Liver (tissue), 8 donors: ENCODE measurements at regions not wholly inside any gene's neighbourhood (a gene's known extent, or its start where the extent isn't known, plus 50 kb on each side); places are given as distances from the start of the nearest gene placed in this dataset.

Source experiments
- DNase-seq: peaks from one replicate; pipeline ENCODE4 v3.0.0-alpha.2; 2017; ENCODE audit warnings: low spot score
- H3K27ac ChIP-seq, 2 donors: one replicate each; pipeline ENCODE4 v1.7.0; 2013; ENCODE audit warnings: inconsistent platforms in 2 of 2, low read length in 2 of 2, control low read depth in 1 of 2, low read depth in 1 of 2, mild to moderate bottlenecking in 1 of 2
- H3K27me3 ChIP-seq, 4 donors: one replicate each; pipeline versions ENCODE4 v1.6.1 to v1.7.0; 2013; ENCODE audit warnings: low read length in 3 of 4, inconsistent platforms in 1 of 4, mild to moderate bottlenecking in 1 of 4, moderate library complexity in 1 of 4; ENCODE audit not compliant: control insufficient read depth in 4 of 4, insufficient read depth in 4 of 4
- H3K36me3 ChIP-seq, 4 donors: one replicate each; pipeline versions ENCODE4 v1.6.1 to v1.7.0; 2013; ENCODE audit warnings: low read length in 3 of 4, mild to moderate bottlenecking in 3 of 4, low read depth in 1 of 4, moderate library complexity in 1 of 4; ENCODE audit not compliant: control insufficient read depth in 4 of 4, insufficient read depth in 3 of 4
- H3K4me1 ChIP-seq, 4 donors: one replicate each; pipeline versions ENCODE4 v1.6.1 to v1.7.0; 2013; ENCODE audit warnings: low read length in 3 of 4, mild to moderate bottlenecking in 3 of 4, moderate library complexity in 1 of 4; ENCODE audit not compliant: control insufficient read depth in 4 of 4, insufficient read depth in 4 of 4
- H3K4me3 ChIP-seq, 3 donors: one replicate each; pipeline versions ENCODE4 v1.6.1 to v1.7.0; 2013; ENCODE audit warnings: low read length in 3 of 3, control low read depth in 1 of 3, low read depth in 1 of 3, mild to moderate bottlenecking in 1 of 3
- H3K9ac ChIP-seq, 2 donors: one replicate each; pipeline ENCODE4 v1.7.0; 2013; ENCODE audit warnings: low read length in 2 of 2, mild to moderate bottlenecking in 2 of 2, moderate library complexity in 2 of 2, control low read depth in 1 of 2, low read depth in 1 of 2
- H3K9me3 ChIP-seq, 4 donors: one replicate each; pipeline versions ENCODE4 v1.6.1 to v1.7.0; 2013; ENCODE audit warnings: low read length in 3 of 4; ENCODE audit not compliant: control insufficient read depth in 4 of 4
- EGR1 ChIP-seq, 2 donors: IDR thresholded peaks; 2 replicates each; pipeline ENCODE4 v1.6.1; 2016 to 2018; ENCODE audit warnings: antibody characterized with exemption in 2 of 2, low read depth in 2 of 2
- FOXA1 ChIP-seq: IDR thresholded peaks from 2 replicates; pipeline ENCODE4 v1.6.1; 2016; ENCODE audit warnings: antibody characterized with exemption
- FOXA2 ChIP-seq: IDR thresholded peaks from 2 replicates; pipeline ENCODE4 v1.6.1; 2016; ENCODE audit warnings: antibody characterized with exemption
- GABPA ChIP-seq, 2 donors: IDR thresholded peaks in 1 of 2; conservative IDR thresholded peaks in 1 of 2; 2 replicates each; pipeline ENCODE4 v1.6.1; 2016; ENCODE audit warnings: antibody characterized with exemption in 2 of 2, mild to moderate bottlenecking in 1 of 2, moderate library complexity in 1 of 2
- HNF4A ChIP-seq, 2 donors: conservative IDR thresholded peaks; 2 replicates each; pipeline ENCODE4 v1.6.1; 2016; ENCODE audit warnings: antibody characterized with exemption in 2 of 2, mild to moderate bottlenecking in 2 of 2
- HNF4G ChIP-seq: IDR thresholded peaks from 2 replicates; pipeline ENCODE4 v1.6.1; 2016; ENCODE audit warnings: antibody characterized with exemption
- JUND ChIP-seq, 2 donors: IDR thresholded peaks; 2 replicates each; pipeline ENCODE4 v1.6.1; 2016; ENCODE audit warnings: antibody characterized with exemption in 2 of 2
- NR2F2 ChIP-seq: IDR thresholded peaks from 2 replicates; pipeline ENCODE4 v1.6.1; 2016; ENCODE audit warnings: antibody characterized with exemption
- RAD21 ChIP-seq, 2 donors: IDR thresholded peaks; 2 replicates each; pipeline ENCODE4 v1.6.1; 2016; ENCODE audit warnings: antibody characterized with exemption in 2 of 2, mild to moderate bottlenecking in 2 of 2
- SP1 ChIP-seq: IDR thresholded peaks from 2 replicates; pipeline ENCODE4 v1.6.1; 2018; ENCODE audit warnings: antibody characterized with exemption, mild to moderate bottlenecking
- TAF1 ChIP-seq: conservative IDR thresholded peaks from 2 replicates; pipeline ENCODE4 v1.6.1; 2016; ENCODE audit warnings: antibody characterized with exemption, mild to moderate bottlenecking
- YY1 ChIP-seq: IDR thresholded peaks from 2 replicates; pipeline ENCODE4 v1.6.1; 2016; ENCODE audit warnings: antibody characterized with exemption, mild to moderate bottlenecking
- WGBS: extraction: QIAGEN DNeasy Blood & Tissue Kit; methylation state at CpG from one replicate; pipeline ENCODE4 v1.1.7; 2013; 5-methylcytosine and 5-hydroxymethylcytosine counted together
- TF ChIP-seq, protein P1 (sequence below): IDR thresholded peaks from 2 replicates; pipeline ENCODE4 v1.6.1; 2016; ENCODE audit warnings: antibody characterized with exemption
- TF ChIP-seq, protein P2 (sequence below): fragments of 150-350 bp; IDR thresholded peaks from 2 replicates; pipeline ENCODE4 v1.5.1; 2017; ENCODE audit warnings: improper control_type of control experiment, low read depth, low read length; ENCODE audit not compliant: missing input control
- TF ChIP-seq, protein P3 (sequence below): IDR thresholded peaks from 2 replicates; pipeline ENCODE4 v1.6.1; 2016; ENCODE audit warnings: antibody characterized with exemption, mild to moderate bottlenecking
- TF ChIP-seq, protein P4 (sequence below): IDR thresholded peaks from 2 replicates; pipeline ENCODE4 v1.6.1; 2016; ENCODE audit warnings: antibody characterized with exemption
- TF ChIP-seq, protein P5 (sequence below): IDR thresholded peaks from 2 replicates; pipeline ENCODE4 v1.6.1; 2016; ENCODE audit warnings: antibody characterized with exemption
- donor health status: healthy.
- donor health status: healthy.
- donor health status: healthy.
- donor health status: healthy.
- donor health status: healthy.

DNA sequence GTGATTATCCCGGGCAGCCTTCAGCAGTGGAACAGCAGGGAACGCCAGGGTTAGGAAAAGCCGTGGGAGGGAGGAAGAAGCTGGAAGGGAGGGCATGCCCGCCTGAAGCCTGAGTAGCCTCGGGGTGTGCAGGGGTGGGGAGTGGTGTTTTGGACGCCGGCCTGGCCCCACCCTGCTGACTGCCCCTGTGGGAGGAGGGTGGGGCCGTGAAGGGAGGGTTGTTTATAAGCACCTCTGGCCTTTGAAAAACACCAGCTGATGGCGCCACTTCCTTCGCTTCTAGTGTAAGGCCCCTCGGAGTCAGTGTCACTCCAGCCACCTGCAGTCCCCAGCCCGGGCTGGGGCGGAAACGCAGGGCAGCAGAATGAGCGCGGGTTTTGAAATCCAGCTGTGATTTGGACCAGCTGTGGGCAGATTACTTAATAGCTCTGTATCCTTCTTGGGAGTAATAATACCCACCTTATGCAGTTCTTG, 52.8 kb upstream of the BMP6 start:
- no peaks in the 10 kb centered on the region for H3K9me3 ChIP-seq
- no peak overlapping the region for H3K27ac ChIP-seq
- H3K9ac ChIP-seq, result no peak overlapping the region
- H3K4me3 ChIP-seq, result no peak overlapping the region
- no peaks in the 10 kb centered on the region for H3K36me3 ChIP-seq
- DNase-seq, result peak; percentile 47
- no peaks in the 10 kb centered on the region for H3K27me3 ChIP-seq
- TF ChIP-seq, protein P1, sequence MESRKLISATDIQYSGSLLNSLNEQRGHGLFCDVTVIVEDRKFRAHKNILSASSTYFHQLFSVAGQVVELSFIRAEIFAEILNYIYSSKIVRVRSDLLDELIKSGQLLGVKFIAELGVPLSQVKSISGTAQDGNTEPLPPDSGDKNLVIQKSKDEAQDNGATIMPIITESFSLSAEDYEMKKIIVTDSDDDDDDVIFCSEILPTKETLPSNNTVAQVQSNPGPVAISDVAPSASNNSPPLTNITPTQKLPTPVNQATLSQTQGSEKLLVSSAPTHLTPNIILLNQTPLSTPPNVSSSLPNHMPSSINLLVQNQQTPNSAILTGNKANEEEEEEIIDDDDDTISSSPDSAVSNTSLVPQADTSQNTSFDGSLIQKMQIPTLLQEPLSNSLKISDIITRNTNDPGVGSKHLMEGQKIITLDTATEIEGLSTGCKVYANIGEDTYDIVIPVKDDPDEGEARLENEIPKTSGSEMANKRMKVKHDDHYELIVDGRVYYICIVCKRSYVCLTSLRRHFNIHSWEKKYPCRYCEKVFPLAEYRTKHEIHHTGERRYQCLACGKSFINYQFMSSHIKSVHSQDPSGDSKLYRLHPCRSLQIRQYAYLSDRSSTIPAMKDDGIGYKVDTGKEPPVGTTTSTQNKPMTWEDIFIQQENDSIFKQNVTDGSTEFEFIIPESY, result no peak
- TF ChIP-seq RAD21 (IDR thresholded peaks at IDR 0.05) (peak in 1 of 2 donors; percentile 30), HNF4A (conservative IDR thresholded peaks at IDR 0.05) (no peak)
- TF ChIP-seq, protein P2, sequence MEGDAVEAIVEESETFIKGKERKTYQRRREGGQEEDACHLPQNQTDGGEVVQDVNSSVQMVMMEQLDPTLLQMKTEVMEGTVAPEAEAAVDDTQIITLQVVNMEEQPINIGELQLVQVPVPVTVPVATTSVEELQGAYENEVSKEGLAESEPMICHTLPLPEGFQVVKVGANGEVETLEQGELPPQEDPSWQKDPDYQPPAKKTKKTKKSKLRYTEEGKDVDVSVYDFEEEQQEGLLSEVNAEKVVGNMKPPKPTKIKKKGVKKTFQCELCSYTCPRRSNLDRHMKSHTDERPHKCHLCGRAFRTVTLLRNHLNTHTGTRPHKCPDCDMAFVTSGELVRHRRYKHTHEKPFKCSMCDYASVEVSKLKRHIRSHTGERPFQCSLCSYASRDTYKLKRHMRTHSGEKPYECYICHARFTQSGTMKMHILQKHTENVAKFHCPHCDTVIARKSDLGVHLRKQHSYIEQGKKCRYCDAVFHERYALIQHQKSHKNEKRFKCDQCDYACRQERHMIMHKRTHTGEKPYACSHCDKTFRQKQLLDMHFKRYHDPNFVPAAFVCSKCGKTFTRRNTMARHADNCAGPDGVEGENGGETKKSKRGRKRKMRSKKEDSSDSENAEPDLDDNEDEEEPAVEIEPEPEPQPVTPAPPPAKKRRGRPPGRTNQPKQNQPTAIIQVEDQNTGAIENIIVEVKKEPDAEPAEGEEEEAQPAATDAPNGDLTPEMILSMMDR, result no peak
- WGBS, result 20% methylated on average over 16 of the region's 16 CpGs
- H3K4me1 ChIP-seq, result no peaks in the 10 kb centered on the region

DNA sequence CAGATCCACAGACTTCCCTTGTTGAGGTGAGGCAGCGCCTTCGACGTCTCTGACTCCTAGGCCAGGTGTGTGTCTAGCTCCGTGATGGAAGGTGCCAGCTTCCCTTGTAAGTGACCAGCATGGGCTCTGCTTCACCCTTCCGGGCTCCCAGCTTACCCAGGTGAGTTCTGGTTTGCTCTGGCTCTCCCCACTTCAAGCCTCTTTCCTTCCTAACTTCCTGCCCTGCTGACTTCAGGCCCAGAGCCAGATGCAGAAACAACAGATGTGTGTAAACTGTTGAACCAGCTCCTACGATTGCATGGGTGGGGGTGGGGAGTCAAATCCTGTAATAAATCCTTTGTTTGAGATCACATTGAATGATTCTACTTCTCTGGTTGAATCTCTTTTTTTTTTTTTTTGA, 51.6 kb upstream of the BMP6 start:
- no peaks in the 10 kb centered on the region for H3K27me3 ChIP-seq
- H3K4me1 ChIP-seq, result no peaks in the 10 kb centered on the region
- no peak overlapping the region for H3K4me3 ChIP-seq
- H3K9ac ChIP-seq, result no peak overlapping the region
- WGBS, result 68% methylated on average over 6 of the region's 6 CpGs
- DNase-seq, result no peak
- no peak overlapping the region for H3K27ac ChIP-seq
- TF ChIP-seq FOXA1 (no peak), NR2F2 (no peak), JUND (IDR thresholded peaks at IDR 0.05) (no peak), SP1 (no peak), TAF1 (no peak), HNF4G (no peak), GABPA (IDR thresholded peaks at IDR 0.05 in 1 of 2, conservative IDR thresholded peaks at IDR 0.05 in 1 of 2) (no peak), YY1 (no peak), RAD21 (IDR thresholded peaks at IDR 0.05) (no peak), FOXA2 (no peak), EGR1 (IDR thresholded peaks at IDR 0.05; ENCODE audit: low read depth in 2 of 2) (no peak)
- TF ChIP-seq, protein P2, result no peak
- TF ChIP-seq, protein P3, sequence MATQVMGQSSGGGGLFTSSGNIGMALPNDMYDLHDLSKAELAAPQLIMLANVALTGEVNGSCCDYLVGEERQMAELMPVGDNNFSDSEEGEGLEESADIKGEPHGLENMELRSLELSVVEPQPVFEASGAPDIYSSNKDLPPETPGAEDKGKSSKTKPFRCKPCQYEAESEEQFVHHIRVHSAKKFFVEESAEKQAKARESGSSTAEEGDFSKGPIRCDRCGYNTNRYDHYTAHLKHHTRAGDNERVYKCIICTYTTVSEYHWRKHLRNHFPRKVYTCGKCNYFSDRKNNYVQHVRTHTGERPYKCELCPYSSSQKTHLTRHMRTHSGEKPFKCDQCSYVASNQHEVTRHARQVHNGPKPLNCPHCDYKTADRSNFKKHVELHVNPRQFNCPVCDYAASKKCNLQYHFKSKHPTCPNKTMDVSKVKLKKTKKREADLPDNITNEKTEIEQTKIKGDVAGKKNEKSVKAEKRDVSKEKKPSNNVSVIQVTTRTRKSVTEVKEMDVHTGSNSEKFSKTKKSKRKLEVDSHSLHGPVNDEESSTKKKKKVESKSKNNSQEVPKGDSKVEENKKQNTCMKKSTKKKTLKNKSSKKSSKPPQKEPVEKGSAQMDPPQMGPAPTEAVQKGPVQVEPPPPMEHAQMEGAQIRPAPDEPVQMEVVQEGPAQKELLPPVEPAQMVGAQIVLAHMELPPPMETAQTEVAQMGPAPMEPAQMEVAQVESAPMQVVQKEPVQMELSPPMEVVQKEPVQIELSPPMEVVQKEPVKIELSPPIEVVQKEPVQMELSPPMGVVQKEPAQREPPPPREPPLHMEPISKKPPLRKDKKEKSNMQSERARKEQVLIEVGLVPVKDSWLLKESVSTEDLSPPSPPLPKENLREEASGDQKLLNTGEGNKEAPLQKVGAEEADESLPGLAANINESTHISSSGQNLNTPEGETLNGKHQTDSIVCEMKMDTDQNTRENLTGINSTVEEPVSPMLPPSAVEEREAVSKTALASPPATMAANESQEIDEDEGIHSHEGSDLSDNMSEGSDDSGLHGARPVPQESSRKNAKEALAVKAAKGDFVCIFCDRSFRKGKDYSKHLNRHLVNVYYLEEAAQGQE, result no peak
- TF ChIP-seq, protein P1, result no peak
- TF ChIP-seq, protein P4, sequence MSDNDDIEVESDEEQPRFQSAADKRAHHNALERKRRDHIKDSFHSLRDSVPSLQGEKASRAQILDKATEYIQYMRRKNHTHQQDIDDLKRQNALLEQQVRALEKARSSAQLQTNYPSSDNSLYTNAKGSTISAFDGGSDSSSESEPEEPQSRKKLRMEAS, result no peak
- TF ChIP-seq, protein P5, sequence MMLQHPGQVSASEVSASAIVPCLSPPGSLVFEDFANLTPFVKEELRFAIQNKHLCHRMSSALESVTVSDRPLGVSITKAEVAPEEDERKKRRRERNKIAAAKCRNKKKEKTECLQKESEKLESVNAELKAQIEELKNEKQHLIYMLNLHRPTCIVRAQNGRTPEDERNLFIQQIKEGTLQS, result no peak
- no peaks in the 10 kb centered on the region for H3K9me3 ChIP-seq
- no peaks in the 10 kb centered on the region for H3K36me3 ChIP-seq
